ENCODE measurements at regions not wholly inside any gene's neighbourhood (a gene's known extent, or its start where the extent isn't known, plus 50 kb on each side); places are given as distances from the start of the nearest gene placed in this dataset.

DNA sequence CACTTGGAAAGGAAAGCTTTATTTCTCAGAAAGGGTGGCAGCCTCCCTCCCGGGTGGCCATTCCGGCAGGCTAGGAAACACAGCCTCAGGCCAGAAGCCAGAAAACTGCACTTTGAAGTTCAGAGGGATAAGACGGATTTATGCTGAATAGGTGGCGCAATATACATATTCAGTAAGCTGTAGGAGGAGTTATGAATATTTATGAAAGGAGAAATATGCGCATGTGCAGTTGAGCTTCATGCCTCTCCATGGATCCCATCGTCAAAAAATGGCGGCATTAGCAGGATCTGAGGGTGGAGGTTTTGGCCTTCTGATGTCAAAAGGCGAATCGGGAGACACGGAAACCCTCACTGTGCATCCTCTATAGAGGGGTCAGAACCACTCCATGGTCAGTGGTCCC, 82.3 kb downstream of the KATNIP start:
- Histone ChIP-seq H3K9me3 (ENCODE audit: low read length) (no peaks in the 10 kb centered on the region), H2AFZ (ENCODE audit: low read length) (no peak overlapping the region), H3K4me3 (replicated peaks in 1 of 3; ENCODE audit: insufficient read depth in 1 of 3, low read depth in 2 of 3, low read length in 3 of 3) (no peak overlapping the region), H4K20me1 (ENCODE audit: insufficient read depth, low read length) (no peaks in the 10 kb centered on the region), H3K27me3 (ENCODE audit: control insufficient read depth in 1 of 2, insufficient read depth in 2 of 2, low read length in 2 of 2) (no peaks in the 10 kb centered on the region), H3K79me2 (ENCODE audit: insufficient read depth, low read length) (no peaks in the 10 kb centered on the region), H3K27ac (ENCODE audit: extremely low read length, insufficient read depth, low read length) (no peak overlapping the region), H3K4me1 (ENCODE audit: insufficient read depth, low read length) (peaks cover 7% of the 10 kb centered on the region; the same call in 1 of the 2 replicates), H3K36me3 (replicated peaks in 1 of 2; ENCODE audit: control insufficient read depth in 1 of 2, insufficient read depth in 2 of 2, low read length in 2 of 2) (peaks cover 3 to 18% of the 10 kb centered on the region in 2 experiments), H3K4me2 (ENCODE audit: low read depth, low read length) (no peak overlapping the region), H3K9ac (ENCODE audit: insufficient read depth, low read depth, low read length) (no peak overlapping the region)
- in situ Hi-C loops (cut with HindIII; ENCODE audit: extremely low pct_ligation_motif_present, low pct_unique_long_range_greater_than_20kb), result no loop called here
- intact Hi-C loops (cut with micrococcal nuclease; ENCODE audit: unreplicated experiment), result no loop called here
- ATAC-seq (no peak), FAIRE-seq (no peak), DNase-seq (ENCODE audit: low spot score) (no peak)
- ChIA-PET POLR2A (no interaction called here), CTCF (ENCODE audit: low intra/inter-chr PET ratio, low total read pairs) (no interaction called here)
- no TSS peak for BruUV-seq (replicated peaks)
- 97% methylated on average over 10 of the region's 10 CpGs for WGBS (ENCODE audit: low lambda C conversion rate)
- no peak for TF ChIP-seq JUND (CRISPR knock-in tag; IDR thresholded peaks at IDR 0.05)
- TF ChIP-seq HES4 (CRISPR knock-in tag; IDR thresholded peaks at IDR 0.05; ENCODE audit: borderline replicate concordance), result no peak
- TF ChIP-seq, protein P1, sequence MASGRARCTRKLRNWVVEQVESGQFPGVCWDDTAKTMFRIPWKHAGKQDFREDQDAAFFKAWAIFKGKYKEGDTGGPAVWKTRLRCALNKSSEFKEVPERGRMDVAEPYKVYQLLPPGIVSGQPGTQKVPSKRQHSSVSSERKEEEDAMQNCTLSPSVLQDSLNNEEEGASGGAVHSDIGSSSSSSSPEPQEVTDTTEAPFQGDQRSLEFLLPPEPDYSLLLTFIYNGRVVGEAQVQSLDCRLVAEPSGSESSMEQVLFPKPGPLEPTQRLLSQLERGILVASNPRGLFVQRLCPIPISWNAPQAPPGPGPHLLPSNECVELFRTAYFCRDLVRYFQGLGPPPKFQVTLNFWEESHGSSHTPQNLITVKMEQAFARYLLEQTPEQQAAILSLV (CRISPR knock-in tag; IDR thresholded peaks at IDR 0.05; ENCODE audit: borderline replicate concordance), result no peak
- TF ChIP-seq ZFYVE20 (CRISPR knock-in tag; IDR thresholded peaks at IDR 0.05; ENCODE audit: borderline replicate concordance, low read depth), result no peak
- no peak for TF ChIP-seq ZIK1 (CRISPR knock-in tag; IDR thresholded peaks at IDR 0.05; ENCODE audit: borderline replicate concordance, low read depth)
- no peak for TF ChIP-seq ZNF430 (CRISPR knock-in tag; IDR thresholded peaks at IDR 0.05)
- no peak for TF ChIP-seq PRDM15 (CRISPR knock-in tag; IDR thresholded peaks at IDR 0.05)
- no peak for TF ChIP-seq THYN1 (CRISPR knock-in tag; IDR thresholded peaks at IDR 0.05; ENCODE audit: borderline replicate concordance, low read depth)
- TF ChIP-seq DRAP1 (CRISPR knock-in tag; IDR thresholded peaks at IDR 0.05), result no peak
- TF ChIP-seq ZNF143 (CRISPR knock-in tag; IDR thresholded peaks at IDR 0.05), result no peak
- TF ChIP-seq, protein P2, sequence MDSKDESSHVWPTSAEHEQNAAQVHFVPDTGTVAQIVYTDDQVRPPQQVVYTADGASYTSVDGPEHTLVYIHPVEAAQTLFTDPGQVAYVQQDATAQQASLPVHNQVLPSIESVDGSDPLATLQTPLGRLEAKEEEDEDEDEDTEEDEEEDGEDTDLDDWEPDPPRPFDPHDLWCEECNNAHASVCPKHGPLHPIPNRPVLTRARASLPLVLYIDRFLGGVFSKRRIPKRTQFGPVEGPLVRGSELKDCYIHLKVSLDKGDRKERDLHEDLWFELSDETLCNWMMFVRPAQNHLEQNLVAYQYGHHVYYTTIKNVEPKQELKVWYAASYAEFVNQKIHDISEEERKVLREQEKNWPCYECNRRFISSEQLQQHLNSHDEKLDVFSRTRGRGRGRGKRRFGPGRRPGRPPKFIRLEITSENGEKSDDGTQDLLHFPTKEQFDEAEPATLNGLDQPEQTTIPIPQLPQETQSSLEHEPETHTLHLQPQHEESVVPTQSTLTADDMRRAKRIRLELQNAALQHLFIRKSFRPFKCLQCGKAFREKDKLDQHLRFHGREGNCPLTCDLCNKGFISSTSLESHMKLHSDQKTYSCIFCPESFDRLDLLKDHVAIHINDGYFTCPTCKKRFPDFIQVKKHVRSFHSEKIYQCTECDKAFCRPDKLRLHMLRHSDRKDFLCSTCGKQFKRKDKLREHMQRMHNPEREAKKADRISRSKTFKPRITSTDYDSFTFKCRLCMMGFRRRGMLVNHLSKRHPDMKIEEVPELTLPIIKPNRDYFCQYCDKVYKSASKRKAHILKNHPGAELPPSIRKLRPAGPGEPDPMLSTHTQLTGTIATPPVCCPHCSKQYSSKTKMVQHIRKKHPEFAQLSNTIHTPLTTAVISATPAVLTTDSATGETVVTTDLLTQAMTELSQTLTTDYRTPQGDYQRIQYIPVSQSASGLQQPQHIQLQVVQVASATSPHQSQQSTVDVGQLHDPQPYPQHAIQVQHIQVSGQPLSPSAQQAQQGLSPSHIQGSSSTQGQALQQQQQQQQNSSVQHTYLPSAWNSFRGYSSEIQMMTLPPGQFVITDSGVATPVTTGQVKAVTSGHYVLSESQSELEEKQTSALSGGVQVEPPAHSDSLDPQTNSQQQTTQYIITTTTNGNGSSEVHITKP (CRISPR knock-in tag; IDR thresholded peaks at IDR 0.05; ENCODE audit: low read depth), result no peak
- TF ChIP-seq GFI1 (CRISPR knock-in tag; IDR thresholded peaks at IDR 0.05; ENCODE audit: borderline replicate concordance), result no peak

All from HepG2 (cell line).